ENCODE measurements at regions not wholly inside any gene's neighbourhood (a gene's known extent, or its start where the extent isn't known, plus 50 kb on each side); places are given as distances from the start of the nearest gene placed in this dataset.
"Not testable (repeated sequence)": the region's sequence is repeated elsewhere in the genome, so short reads cannot be mapped to it uniquely, and the experiment has no call there.

DNA sequence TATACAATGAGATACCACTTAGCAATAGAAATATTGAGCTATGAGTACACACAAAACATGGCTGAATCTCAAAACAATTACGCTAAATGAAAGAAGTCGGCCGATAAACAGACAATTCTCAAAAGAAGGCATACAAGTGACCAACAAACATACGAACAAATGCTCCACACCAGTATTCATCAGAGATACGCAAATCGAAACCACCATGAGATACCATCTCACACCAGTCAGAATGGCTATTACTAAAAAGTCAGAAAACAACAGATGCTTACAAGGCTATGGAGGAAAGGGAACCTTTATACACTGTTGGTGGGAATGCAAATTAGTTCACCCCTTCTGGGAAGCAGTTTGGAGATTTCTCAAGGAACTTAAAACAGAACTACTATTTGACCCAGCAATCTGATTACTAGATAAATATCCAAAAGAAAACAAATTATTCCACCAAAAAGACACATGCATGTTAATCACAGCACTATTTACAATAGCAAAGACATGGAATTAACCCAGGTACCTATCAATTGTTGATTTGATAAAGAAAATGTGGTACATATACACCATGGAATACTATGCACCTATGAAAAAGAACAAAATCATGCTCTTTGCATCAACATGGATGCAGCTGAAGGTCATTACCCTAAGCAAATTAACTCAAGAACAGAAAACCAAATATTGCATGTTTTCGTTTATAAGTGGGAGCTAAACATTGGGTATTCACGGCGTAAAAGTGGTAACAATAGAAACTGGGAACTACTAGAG, 90.9 kb upstream of the GRAMD1B start:
- no peak for DNase-seq

DNA sequence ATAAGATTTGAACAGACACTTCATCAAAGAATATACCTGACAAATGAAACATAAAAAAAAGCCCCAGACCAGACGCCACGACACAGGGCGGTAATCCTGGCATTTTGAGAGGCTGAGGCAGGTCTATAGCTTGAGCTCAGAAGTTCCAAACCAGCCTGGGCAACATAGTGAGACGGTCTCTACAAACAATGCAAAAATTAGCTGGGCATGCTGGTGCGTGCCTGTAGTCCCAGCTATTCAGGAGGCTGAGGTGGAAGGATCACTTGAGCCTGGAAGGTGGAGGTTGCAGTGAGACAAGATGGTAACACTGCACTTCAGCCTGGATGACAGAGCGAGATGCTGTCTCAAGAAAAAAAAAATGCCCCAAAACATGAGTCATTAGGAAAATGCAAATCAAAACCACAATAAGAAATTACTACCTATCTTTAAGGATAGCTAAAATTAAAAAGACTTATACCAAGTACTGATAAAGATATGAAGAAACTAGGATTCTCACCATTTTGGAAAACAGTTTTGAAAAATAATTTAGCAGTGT, 91.7 kb upstream of the GRAMD1B start:
- DNase-seq: no peak

DNA sequence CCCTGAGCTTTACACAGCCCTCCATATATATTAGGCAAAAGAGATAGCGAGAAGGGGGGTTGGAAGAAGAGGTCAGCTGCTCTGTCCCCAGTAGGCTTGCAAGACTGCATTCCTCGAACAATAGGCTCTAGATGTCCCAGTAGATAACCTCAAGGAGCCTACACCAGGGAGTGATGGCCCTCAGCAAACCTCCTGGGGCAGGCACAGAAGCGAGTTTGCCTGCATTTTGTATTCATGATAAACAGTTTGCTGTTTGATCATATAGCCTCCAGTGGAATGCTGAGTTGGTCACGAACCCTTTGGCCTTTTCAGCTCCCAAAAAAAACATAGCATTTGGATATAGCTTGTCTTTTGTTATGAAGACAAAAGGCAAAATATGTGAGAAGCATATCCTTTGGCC, 95.1 kb upstream of the GRAMD1B start:
- DNase-seq: no peak

DNA sequence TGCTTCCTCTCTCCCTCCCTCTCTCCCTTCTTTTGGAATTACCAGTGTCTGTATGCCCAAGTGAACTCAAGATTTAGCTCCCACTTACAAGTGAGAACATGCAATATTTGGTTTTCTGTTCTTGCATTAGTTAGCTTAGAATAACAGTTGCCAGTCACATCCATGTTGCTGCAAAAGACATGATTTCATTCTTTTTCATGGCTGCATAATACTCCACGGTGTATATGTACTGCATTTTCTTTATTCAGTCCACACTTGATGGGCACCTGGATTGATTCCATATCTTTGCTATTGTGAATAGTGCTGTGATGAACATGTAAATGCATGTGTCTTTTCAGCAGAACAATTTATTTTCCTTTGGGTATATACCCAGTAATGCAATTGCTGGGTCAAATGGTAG, 97.5 kb upstream of the GRAMD1B start:
- DNase-seq: not testable (repeated sequence)

DNA sequence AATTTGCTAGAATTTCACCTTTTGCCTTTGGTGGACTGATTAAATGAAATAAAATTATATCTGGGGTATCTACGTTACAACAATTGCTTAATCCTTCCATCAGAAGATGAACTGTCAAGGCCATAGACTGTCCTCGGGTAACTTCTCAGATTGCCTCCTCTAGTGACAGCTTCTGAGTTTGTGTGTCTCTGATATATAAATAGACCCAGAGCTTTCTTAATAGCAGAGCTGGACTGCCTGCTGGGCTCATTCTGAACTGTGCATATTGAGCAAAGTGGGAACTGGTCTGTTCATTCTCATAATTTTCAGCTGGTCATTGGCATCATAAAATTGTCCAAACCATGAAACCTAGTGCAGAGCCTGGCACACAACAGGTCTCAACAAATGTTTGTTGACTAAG, 99.1 kb upstream of the GRAMD1B start:
- no peak for DNase-seq

DNA sequence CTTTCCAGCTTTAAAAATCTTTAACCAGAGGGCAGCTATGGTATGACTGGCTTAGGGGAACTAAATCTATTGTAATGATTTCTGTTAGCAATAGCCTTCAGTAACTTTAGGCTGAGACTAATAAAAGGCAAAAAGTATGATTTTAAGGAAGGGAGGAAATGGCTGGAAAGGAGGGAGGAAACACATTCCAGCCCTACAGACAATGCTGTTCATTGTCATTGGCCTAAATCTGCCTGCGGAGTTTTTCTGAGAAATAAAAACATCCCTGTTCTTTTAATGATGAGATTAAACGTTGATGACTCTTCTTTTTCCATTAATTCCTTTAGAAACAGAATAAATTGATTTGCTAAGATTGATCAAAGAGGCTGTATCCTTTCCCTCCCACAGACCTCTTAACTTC, 99.6 kb upstream of the GRAMD1B start:
- no peak for DNase-seq

DNA sequence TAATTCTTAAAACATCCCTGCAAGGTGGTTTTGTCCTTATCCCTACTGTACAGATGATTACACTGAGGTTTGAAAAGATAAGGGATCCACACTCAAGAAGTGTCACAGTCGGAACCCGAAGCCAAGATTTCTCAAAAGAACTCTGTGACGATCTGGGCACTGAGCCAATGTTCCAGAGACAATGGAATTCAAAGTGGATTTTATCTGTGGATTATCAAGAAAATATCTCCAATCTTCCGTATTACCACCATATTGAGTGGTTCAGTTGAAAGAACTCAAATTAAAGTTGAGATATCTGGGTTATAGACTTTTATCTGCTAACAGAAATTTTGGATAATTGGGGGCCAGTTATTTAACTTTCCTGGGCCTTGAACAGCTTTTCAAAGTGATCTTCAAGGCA, 100.0 kb upstream of the GRAMD1B start:
- DNase-seq: no peak

DNA sequence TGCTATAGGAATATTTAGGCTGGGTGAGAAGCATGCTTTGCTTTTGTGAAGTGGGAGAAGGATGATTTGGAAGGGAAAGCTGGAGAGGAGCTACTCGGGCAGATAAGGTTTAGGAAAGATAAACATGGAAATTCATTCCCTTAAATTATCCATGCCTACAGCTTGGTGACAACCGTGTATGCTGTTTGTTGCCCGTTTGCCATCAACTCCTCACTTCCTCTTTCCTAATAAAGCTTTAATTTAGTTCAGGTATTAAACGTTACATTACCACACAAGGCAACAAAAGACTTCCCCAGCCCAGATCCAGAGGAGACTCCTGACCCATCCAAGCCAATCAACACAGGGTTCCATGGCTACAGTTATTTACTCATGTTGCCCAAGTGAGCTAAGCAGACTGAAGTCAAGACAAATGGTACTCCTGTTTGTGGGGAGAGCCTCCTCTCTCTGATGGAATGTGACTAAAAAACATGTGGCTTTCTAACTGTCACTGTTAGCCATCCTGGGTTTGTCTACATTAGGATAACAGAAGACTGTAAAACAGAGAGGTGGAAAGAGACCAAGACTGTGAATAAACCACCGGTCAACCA, 101.7 kb upstream of the GRAMD1B start:
- DNase-seq: no peak

DNA sequence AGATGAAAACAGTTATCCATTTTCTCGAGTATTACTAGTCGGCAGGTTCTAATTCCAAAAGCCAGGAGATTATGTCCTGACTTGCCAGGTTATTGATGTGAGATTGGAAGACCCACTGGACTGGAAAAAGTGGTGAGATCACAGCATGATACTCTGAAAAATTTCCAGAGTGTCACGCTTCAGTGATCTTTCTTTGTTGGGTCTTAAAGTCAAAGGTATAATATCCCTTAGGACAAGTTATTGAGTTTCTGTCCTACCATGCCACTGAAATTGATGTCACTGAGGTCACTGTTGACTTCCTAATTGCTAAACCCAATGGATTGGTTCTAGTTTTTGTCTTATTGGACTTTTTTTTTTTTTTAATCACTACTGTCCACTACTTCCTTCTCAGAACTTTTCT, 104.5 kb upstream of the GRAMD1B start:
- no peak for DNase-seq

DNA sequence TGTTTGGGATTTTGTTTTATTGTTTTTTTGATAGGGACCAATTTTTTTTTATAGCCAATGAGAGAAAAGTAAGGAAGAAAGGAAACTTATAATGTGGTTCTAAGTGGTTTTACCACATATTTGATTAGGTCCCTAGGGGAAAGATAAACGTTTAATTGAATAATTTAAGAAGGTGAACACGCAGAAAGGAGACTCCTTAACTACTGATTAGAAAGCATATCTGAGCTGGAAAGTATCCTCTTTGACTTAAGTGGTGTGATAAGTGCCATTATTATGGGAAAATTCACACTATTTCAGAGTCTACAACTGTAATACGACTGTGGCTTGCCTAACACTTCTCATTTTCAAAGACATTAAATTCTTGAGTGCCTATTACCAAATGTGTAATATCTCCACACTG, 106.5 kb upstream of the GRAMD1B start:
- no peak for DNase-seq

DNA sequence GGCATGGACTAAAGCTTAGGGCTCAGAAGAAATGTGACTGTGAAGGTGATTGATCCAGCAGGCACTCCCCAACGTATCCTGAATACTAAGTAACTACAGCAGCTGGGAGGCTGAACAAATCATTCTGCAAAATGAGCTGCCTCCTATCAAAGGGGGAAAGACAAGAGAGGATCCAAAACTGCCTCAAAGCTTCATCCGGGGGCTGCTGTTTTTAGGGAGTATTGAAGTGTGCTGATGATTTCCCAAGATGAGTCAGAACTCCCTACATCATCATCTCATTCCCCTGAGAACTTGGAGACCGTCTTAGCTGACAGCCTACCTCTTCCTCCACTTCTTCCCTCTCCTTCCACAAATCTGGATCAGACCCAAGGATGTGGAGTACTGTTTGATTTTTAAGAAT, 108.4 kb upstream of the GRAMD1B start:
- no peak for DNase-seq

DNA sequence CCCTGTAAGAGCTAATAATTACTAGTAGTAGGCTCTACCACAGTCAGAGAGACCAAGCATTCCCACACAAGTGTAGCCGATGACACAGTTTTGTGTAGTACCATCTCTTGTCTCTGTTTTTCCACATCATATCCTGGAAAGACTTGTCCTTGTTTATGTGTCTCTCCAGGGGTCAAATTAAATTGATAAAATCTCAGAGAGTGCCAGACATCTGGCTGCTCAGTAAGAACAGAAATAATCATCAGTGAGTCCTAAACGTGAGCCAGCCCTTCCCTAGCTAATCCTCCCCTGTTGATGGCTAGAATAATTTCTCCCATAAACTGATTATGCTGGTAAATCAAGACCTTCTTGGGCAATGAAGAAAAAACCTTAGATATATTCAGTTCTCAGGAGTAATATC, 111.4 kb upstream of the GRAMD1B start:
- DNase-seq: no peak

DNA sequence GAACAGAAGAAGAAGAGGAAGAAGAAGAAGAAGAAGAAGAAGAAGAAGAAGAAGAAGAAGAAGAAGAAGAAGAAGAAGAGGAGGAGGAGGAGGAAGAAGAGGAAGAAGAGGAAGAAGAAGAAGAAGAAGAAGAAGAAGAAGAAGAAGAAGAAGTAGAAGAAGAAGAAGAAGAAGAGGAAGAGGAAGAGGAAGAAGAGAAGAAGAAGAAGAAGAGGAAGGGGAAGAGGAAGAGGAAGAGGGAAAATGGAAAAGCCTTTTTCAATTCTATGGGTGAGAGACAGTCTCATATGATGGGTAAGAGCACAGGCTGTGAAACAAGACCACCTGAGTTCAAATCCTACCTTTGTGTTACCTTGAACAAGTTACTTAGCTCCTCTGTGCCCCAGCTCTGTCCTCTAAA, 111.9 kb upstream of the GRAMD1B start:
- DNase-seq: not testable (repeated sequence)

DNA sequence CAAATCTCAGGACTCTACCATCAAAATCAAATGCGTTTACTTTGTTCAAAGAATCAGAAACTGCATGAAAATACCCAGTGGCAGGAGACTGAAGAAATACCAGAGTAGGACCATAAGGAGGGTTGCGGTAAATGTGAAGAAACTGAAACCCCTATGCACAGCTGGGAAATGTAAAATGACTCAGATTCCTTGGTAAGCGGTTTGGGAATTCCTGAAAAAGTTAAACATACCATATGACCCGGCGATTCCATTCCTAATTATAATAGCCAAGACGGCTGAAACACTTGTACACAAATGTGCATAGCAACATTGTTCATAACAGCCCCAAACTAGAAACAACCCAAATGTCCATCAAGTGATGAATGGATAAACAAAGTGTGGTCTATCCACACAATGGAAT, 114.1 kb upstream of the GRAMD1B start:
- DNase-seq: no peak

DNA sequence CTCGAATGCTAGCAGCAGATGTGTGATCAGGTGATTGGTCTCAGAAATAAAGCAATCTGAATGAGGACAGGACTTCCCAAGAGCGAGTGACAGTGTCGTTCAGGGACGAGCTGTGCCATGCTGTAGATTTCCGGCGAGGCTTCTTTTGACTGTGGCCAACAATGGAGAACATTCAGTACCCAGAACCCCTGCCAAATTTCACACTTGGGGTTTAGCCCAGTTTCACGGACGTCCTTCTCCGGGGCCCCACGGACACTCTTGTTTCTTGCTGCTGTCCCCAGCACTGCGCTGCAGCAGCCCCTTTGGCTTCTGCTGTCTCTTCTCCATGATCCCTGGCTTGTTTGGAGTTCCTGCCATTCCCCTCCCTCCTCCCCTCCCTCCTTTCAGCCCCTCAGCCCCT, 115.1 kb upstream of the GRAMD1B start:
- DNase-seq: no peak

DNA sequence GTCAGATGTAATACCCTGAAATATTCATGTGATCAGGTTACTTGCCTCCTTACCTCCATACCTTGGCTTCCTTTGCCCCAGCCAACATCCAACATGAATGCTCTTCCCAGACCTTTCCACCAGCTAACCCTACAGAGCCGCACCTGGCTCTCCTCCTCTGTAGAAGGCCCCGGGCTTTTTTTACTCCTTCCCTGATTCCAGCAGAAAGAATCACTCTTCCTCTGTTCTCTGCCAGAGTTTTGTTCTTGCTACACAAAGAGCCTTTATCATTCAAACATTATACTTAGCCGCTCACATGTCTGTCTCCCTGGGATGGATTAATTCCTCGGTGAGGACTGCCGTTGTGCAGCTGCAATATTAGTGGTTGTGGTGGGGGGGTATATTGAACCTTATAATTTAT, 116.8 kb upstream of the GRAMD1B start:
- no peak for DNase-seq

DNA sequence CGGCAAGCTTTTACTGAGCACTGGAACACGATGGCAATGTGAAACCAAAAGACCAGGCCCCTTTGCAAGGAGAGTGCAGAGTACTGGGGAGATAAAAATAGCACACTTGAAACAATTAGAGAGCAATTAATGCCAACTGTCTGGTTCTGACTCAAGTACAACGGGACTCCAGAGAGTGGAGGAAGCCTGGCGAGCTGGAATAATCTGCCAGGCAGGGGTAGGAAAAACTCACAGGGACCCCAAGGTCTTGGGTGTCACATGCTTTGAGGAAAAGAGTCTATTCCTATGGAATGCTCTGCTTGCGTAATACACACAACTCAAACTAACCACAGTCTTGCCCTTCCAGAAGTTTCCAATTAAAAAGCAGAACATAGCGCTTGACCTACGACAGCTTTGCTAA, 113.0 kb upstream of the CLMP start:
- DNase-seq: no peak

DNA sequence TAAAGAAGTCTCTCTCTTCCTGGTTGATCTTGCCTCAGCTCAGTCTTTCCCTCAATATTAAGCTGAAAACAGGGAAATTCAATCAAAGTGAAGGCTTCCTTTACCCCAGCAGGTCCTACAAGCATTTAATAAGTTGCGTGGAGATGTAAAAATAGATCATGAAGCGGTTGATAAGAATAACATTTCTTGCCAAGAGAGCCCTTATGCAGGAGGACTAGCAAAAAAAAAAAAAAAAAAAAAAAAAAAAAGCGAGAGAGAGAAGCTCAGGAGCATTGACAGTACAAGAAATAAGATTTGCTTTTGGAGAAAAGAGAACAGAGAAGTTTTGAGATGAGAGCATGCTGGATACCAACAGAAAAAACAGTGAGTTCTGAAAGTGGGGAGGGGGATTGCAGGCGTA, 112.2 kb upstream of the CLMP start:
- no peak for DNase-seq

DNA sequence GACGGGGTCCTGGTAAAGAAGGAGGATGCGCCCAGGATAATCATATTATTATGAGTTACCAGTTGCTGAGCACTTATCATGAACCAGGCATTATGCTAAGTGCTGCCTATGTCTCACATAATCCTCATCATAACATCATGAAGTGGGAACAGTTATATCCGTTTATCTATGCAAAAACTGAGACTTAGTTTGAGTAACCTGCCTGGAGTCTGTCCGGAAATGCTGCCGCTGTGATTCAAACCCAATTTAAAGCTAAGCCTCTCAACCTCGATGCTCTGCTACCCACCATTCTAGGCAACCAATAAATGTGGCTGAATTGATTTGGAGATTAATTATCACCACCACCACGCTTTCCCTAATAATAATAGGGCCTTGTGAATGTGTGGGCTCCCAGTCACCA, 111.5 kb upstream of the CLMP start:
- no peak for DNase-seq

DNA sequence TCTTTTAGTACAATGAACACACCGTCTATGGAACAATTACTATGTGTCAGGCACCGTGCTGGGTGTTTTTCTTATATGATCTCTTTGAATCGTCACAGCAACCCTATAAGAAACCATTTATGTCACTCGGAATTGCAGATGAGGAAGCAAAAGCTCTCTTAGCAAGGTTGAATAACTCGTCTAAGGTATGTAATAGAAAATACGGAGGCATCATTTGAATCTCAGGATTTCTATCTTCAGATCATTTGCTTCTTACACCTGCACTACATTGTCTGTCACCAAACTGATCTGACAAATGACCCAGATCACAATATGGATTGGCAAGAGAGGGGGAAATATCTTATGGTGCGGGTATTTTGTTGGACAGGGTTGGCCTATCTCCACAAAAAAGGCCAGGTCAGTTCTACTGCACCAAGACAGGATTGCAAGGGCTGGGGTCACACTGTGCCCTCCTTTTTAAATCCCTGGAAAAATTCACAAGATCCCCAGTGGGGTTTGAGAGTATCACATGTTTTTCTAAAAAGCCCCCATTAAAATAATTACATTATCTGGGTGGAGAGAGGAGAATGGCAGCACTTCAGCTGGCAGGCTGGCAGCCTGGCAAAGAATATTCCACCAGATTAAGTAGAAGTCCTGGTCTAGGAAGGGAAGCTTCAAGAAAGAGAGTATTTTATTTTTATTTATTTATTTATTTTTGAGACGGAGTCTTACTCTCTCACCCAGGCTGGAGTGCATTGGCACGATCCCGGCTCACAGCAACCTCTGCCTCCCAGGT, 110.7 kb upstream of the CLMP start:
- no peak for DNase-seq

DNA sequence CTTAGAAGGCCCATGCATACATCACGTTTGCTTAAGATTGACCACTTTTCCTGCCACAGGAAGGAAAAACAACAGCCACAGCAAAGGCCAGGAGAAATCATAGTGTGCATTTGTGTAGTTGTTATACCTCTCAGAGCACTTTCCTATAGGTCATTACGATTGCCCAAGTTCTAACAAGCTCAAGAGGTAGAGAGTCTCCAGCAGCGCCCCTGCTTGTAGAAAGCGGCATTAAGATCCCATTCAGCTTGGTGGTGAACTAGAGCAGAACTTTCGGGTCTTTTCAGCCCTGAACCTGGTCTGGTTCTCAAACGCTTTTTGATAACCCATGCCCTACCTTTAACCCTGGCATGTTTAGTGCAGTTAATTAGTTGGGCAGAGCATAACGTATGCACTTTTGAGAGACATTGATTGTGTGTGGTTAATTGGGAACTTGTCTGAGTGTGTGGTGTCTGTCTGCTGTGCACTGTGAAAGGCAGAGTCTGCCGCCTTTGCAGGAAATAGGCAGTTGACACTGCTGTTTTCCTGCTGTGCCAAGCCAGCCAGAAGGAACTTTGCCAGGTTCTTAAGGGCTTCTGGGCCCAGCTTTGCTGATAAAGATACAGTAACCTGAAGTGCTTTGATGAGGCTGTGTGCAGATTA, 109.9 kb upstream of the CLMP start:
- no peak for DNase-seq

DNA sequence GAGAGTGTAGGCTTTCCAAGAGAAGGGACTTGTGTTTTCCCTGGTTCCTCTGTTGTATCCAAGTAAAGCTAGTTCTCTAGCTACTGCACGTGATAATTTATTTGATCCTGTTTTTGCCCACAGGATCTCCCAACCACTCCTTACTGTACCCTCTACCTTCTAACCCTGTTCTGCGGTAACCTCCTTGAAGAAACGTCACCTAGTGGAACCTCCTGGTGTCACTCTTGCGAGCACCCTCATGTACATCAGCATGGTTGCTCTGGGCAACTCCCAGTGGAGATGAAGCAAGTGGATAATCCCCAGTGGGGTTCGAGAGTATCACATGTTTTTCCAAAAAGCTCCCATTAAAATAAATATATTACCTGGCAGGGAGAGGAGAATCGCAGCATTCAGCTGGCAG, 108.9 kb upstream of the CLMP start:
- DNase-seq: no peak

DNA sequence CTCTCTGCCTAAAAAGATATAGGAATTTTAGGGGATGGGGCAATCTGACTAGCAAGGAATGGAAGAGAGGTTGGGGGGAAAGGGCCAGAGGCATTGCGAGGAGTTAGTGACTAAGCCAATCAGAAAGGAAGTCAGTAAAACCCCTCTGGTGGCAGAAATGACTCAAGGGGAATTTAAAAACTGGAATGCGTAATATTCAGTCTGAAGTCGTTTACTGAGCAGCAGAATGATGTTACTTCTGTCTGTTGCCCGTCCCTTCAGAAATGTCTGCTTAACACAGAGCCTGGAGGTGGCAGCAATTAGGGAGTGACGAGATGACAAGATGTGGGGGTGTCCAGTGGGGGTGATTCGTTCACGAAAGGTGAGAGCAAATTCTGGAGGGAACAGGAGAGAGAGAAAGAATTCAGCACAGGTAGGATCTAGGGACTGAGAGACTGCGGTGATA, 107.7 kb upstream of the CLMP start:
- peak; percentile 18 for DNase-seq
